Left lung (tissue), 4 donors: ENCODE measurements at regions not wholly inside any gene's neighbourhood (a gene's known extent, or its start where the extent isn't known, plus 50 kb on each side); places are given as distances from the start of the nearest gene placed in this dataset.

Experiments used
- ATAC-seq: fragments of 200-7000 bp; cut with Tn5 transposase; one replicate; pipeline ENCODE4 v1.9.1; 2020; ENCODE audit warnings: moderate library complexity
- DNase-seq, 4 donors: peaks; one replicate each; pipeline ENCODE4 v3.0.0-alpha.2; 2013 to 2020
- H3K27ac ChIP-seq, 2 donors: fragments of 200-600 bp; sonication (generic) in 1 of 2; one replicate each; pipeline versions ENCODE4 v1.5.0 to v1.8.0; 2020 to 2021
- H3K27me3 ChIP-seq, 2 donors: fragments of 200-600 bp; sonication (generic) in 1 of 2; one replicate each; pipeline versions ENCODE4 v1.5.0 to v1.8.0; 2020 to 2021
- H3K36me3 ChIP-seq, 2 donors: fragments of 200-600 bp; sonication (generic) in 1 of 2; one replicate each; pipeline versions ENCODE4 v1.5.0 to v1.8.0; 2020 to 2021
- H3K4me1 ChIP-seq, 2 donors: fragments of 200-600 bp; one replicate each; pipeline ENCODE4 v1.8.0; 2021
- H3K4me3 ChIP-seq, 2 donors: fragments of 200-600 bp; sonication (generic) in 1 of 2; one replicate each; pipeline versions ENCODE4 v1.5.0 to v1.8.0; 2020 to 2021; ENCODE audit warnings: mild to moderate bottlenecking in 1 of 2
- H3K9me3 ChIP-seq, 2 donors: fragments of 200-600 bp; sonication (generic) in 1 of 2; one replicate each; pipeline versions ENCODE4 v1.5.0 to v1.8.0; 2020 to 2021
- intact Hi-C, 2 donors: fragments of 100-400 bp; cut with DNase I; formaldehyde crosslinking; loops; one replicate each; pipeline versions ENCODE4 v1.11.2 to v1.14.2; 2022
- TF ChIP-seq, protein P1 (sequence below), 2 donors: fragments of 200-600 bp; sonication (generic) in 1 of 2; IDR thresholded peaks; one replicate each; pipeline versions ENCODE4 v1.5.0 to v1.8.0; 2021; ENCODE audit warnings: antibody characterized with exemption in 2 of 2
- donor health status: DM: no; HTN: yes; CAD: no.
- donor health status: DM: no; HTN: no; CAD: no.

DNA sequence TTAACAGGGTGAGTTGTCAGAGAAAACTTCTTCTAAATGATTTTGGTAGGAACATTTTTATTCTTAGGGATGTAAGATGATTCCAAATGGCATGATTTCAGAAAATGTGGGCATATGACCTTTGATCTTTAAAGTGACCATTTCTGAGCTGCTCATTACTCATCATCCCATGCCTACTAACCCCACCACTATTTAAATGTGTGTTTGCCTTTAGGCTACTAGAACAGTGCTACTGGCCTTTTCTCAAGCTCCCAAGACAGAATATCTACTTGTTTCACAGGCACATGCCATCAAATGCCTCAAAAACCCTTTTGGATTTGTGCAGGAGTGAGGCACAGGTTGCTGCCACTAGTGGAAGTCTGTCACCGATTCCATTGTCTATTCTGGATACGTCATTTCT is 428.2 kb downstream of the ADAM29 start:
- Histone ChIP-seq H3K27ac (no peak overlapping the region), H3K36me3 (no peaks in the 10 kb centered on the region), H3K4me3 (no peak overlapping the region), H3K9me3 (peaks cover 0 to 26% of the 10 kb centered on the region in 2 donors), H3K27me3 (no peaks in the 10 kb centered on the region), H3K4me1 (no peaks in the 10 kb centered on the region)
- TF ChIP-seq, protein P1, sequence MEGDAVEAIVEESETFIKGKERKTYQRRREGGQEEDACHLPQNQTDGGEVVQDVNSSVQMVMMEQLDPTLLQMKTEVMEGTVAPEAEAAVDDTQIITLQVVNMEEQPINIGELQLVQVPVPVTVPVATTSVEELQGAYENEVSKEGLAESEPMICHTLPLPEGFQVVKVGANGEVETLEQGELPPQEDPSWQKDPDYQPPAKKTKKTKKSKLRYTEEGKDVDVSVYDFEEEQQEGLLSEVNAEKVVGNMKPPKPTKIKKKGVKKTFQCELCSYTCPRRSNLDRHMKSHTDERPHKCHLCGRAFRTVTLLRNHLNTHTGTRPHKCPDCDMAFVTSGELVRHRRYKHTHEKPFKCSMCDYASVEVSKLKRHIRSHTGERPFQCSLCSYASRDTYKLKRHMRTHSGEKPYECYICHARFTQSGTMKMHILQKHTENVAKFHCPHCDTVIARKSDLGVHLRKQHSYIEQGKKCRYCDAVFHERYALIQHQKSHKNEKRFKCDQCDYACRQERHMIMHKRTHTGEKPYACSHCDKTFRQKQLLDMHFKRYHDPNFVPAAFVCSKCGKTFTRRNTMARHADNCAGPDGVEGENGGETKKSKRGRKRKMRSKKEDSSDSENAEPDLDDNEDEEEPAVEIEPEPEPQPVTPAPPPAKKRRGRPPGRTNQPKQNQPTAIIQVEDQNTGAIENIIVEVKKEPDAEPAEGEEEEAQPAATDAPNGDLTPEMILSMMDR (IDR thresholded peaks at IDR 0.05): no peak
- ATAC-seq (no peak), DNase-seq (no peak)
- intact Hi-C loops: no loop called here

DNA sequence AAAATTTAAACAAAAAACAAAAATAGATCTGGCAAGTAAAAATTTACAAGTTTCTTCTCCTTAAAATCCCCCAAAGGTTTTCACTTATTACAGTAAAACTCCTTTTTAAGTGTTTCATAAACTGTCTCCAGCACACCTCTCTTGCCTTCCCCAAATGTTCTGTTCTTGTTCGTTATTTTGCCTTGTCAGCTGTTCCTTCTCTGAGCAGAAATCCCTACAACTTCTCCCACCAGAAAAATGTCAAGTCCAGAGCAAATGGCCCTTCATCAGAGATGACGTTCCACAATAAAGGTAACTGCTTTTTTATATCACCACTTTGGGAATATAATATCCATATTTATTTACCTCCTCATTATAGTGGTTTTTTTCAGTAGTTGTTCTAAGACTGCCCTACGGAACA is 432.1 kb downstream of the ADAM29 start:
- no peak for ATAC-seq
- Histone ChIP-seq H3K27ac (no peak overlapping the region), H3K4me1 (no peaks in the 10 kb centered on the region), H3K27me3 (no peaks in the 10 kb centered on the region), H3K36me3 (no peaks in the 10 kb centered on the region), H3K4me3 (no peak overlapping the region), H3K9me3 (peaks cover 0 to 2% of the 10 kb centered on the region in 2 donors)
- intact Hi-C loops: no loop called here
- no peak for DNase-seq
- TF ChIP-seq, protein P1 (IDR thresholded peaks at IDR 0.05): no peak

DNA sequence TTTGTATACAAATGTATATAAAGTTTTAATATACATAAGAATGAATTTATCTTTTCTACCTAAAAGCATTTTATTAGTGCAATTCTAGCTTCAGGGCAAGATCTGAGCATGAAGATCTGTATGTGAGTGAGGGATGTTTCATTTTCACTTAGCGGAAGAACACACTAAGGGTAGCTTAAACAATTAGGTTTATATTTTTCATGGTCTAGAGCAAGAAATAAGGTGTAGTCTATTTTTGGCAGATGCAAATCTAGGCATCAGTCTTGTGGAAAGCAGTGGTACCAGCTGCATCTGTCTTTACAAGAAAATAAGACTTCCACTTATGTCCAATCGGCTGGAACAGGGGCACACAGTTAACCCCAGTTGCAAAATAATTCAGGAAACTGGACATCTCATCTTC is 433.3 kb downstream of the ADAM29 start:
- Histone ChIP-seq H3K4me1 (no peaks in the 10 kb centered on the region), H3K27ac (no peak overlapping the region), H3K9me3 (no peaks in the 10 kb centered on the region), H3K4me3 (no peak overlapping the region), H3K36me3 (no peaks in the 10 kb centered on the region), H3K27me3 (no peaks in the 10 kb centered on the region)
- ATAC-seq (no peak), DNase-seq (no peak)
- intact Hi-C loops: no loop called here
- TF ChIP-seq, protein P1 (IDR thresholded peaks at IDR 0.05): no peak

DNA sequence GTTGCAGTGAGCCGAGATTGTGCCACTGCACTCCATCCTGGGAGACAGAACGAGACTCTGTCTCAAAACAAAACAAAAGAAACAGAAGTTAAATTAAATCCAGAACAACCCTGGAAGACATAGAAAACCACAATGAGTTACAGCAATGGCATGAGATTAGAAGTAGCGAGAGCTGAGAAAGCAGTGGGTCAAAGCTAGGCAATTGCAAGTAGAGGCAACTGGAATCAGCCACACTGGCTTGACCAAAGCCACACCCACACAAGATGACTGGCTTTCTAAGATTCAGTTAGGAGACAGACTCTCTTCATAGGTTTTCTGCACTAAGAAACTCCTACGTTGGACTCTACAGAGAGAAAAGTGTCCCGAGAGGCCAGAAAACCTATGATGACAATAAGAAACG is 443.0 kb downstream of the GPM6A start:
- Histone ChIP-seq H3K9me3 (no peaks in the 10 kb centered on the region), H3K36me3 (no peaks in the 10 kb centered on the region), H3K4me3 (no peak overlapping the region), H3K27me3 (no peaks in the 10 kb centered on the region), H3K4me1 (no peaks in the 10 kb centered on the region), H3K27ac (no peak overlapping the region)
- ATAC-seq: no peak
- TF ChIP-seq, protein P1 (IDR thresholded peaks at IDR 0.05): no peak
- intact Hi-C loops: no loop called here
- DNase-seq: no peak

DNA sequence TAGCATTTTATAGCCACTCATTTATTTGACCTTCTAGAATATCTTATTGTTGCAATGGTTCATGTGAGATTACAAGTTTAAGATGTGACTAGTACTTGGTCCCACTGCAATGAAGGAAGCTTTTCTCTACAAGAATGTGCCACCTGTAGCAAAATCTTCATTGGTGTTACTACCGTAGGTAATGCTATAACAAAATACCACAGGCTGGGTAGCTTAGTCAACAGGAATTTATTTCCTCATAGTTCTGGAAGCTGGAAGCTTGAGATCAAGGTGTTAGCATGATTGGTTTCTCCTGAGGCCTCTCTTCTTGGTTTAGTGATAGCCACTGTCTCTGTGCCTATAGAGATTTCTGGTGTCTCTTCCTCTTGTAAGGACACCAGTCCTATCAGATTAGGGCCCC is 441.0 kb downstream of the GPM6A start:
- DNase-seq (no peak), ATAC-seq (no peak)
- intact Hi-C loops: no loop called here
- Histone ChIP-seq H3K27me3 (no peaks in the 10 kb centered on the region), H3K4me3 (no peak overlapping the region), H3K27ac (no peak overlapping the region), H3K4me1 (no peaks in the 10 kb centered on the region), H3K36me3 (no peaks in the 10 kb centered on the region), H3K9me3 (no peaks in the 10 kb centered on the region)
- TF ChIP-seq, protein P1 (IDR thresholded peaks at IDR 0.05): no peak
